HFF-Myc (cell line): ENCODE measurements at regions not wholly inside any gene's neighbourhood (a gene's known extent, or its start where the extent isn't known, plus 50 kb on each side); places are given as distances from the start of the nearest gene placed in this dataset.

ENCODE experiments used
- DNase-seq: peaks from one replicate; pipeline ENCODE4 v3.0.0-alpha.2; 2011; ENCODE audit warnings: low read depth; ENCODE audit errors: extremely low read depth
- H3K4me3 ChIP-seq: replicated peaks from 2 replicates; pipeline ENCODE4 v1.5.1; 2011; ENCODE audit warnings: low read depth, mild to moderate bottlenecking, control low read depth, low read length
- CTCF ChIP-seq: IDR thresholded peaks from 2 replicates; pipeline ENCODE4 v1.5.1; 2012; ENCODE audit warnings: mild to moderate bottlenecking, low read depth, low read length, control low read depth; ENCODE audit errors: missing control alignments

DNA sequence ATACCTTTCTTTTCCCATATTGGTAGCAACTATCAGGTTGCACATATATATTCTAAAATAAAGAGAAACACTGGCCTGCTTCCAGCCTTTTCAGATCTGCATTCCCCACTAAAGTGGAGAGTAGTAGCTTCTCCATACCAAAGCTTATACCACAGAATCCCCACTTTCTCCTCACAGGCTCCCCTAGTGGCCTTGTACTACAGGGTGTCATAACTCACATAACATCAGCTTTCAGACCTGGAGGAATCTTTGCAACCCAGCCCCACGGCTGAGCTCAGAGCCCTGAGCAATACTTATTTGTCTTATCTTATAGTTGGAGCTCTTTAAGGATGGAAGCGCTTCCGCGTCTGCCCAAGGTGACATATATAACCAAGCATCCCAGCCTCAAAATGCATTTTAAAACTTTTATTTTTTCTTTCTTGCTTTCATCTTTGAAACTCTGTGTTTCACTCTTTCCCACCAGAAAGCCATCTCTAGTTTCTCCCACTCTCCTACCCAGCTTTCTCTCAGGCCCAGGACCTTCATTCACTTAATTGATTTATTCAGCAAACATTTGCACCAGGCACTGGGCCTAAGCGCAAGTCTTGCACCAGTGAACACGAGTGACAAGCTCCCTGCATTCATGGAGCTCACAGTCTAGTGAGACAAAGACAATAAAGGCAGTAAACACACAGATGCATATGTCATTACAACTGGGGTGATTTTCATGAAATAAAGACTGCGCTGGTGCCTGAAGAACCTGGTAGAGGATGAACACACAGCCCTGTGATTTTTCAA lies 254.7 kb downstream of the IPO8 start:
- peak; percentile 37 for TF ChIP-seq CTCF
- DNase-seq: no peak
- H3K4me3 ChIP-seq: no peak overlapping the region

DNA sequence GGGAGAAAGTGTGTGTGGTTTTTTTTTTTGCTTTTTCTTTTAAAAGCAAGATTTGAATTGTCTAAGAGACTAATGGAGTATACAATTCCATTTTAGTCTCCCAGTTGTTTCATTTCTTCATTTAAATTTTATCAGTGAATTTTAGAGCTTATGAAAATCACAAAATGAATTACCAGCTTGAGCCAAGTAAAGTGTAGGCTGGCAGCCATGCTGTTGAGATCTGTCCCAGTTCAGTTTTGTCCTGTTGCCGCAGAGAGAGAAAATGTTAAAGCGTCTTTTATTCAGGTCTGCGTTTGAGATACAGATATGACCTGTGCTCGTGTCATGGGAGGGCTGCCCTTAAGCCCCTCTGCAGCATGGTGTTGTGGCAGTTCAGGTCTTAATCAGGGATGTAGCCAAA lies 256.5 kb downstream of the IPO8 start:
- TF ChIP-seq CTCF: no peak
- DNase-seq: no peak
- H3K4me3 ChIP-seq: no peak overlapping the region

- TF ChIP-seq CTCF: no peak
- no peak for DNase-seq
- H3K4me3 ChIP-seq: no peak overlapping the region
Observed at GRCh38 chr12:30438601-30439041, 257.0 kb downstream of the IPO8 start.

GRCh38 chr12:30437616-30438015 lies 258.1 kb downstream of the IPO8 start:
- H3K4me3 ChIP-seq: no peak overlapping the region
- no peak for DNase-seq
- no peak for TF ChIP-seq CTCF

DNA sequence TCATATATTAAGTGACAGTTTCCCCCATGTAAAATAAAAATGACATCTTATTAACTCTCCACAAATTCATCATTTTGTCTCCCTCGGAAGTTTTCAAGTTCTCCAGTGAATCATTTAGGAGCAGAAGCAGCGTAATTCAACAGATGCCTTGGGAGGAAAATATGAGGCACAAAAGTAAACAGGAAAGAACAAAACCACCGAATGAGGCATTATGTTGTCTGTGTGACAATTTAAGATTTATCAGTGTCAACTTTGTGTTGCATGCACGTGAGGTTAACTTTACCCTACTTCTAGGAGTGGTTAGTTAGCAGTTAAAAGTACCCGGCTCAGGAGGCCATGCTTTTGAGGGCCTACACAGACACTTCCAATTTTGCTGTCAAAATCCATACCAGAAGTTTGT lies 258.6 kb downstream of the IPO8 start:
- no peak for DNase-seq
- no peak for TF ChIP-seq CTCF
- H3K4me3 ChIP-seq: no peak overlapping the region

DNA sequence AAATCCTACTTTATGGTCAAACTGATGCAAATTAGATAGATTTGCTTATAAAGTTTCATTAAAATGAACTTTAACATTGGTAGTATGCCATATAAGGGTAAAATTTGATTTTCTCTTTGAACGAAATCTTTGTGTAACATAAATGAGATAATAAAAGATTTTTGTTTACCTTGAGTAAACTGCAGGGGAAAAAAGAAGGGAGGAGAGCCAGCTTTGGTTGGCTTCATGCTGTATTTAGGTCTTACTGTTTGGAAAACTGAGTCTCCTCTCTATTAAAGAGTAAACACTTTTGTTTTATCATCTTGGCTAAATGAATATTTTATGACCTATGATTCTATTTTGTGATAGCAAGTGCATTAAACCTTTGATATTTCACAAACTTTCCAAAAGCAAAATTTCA lies 267.6 kb downstream of the IPO8 start:
- no peak overlapping the region for H3K4me3 ChIP-seq

More for the DNA sequence above, 267.6 kb downstream of the IPO8 start:
- TF ChIP-seq CTCF: no peak
- no peak for DNase-seq
